ENCODE measurements at regions not wholly inside any gene's neighbourhood (a gene's known extent, or its start where the extent isn't known, plus 50 kb on each side); places are given as distances from the start of the nearest gene placed in this dataset.

GRCh38 chr1:196001188-196001587 lies 607.1 kb downstream of the KCNT2 start:
- DNase-seq (ENCODE audit: low spot score in 2 of 2): no peak
- H3K36me3 ChIP-seq: no peaks in the 10 kb centered on the region
- no peaks in the 10 kb centered on the region for H3K27me3 ChIP-seq
- WGBS, 2 donors: 76 to 90% methylated on average over 3 of the region's 3 CpGs
- no peaks in the 10 kb centered on the region for H3K9me3 ChIP-seq
- H3K4me3 ChIP-seq: no peak overlapping the region
- TF ChIP-seq EP300 (IDR thresholded peaks at IDR 0.05) (no peak), POLR2A (IDR thresholded peaks at IDR 0.05) (no peak)
- TF ChIP-seq, protein P1, sequence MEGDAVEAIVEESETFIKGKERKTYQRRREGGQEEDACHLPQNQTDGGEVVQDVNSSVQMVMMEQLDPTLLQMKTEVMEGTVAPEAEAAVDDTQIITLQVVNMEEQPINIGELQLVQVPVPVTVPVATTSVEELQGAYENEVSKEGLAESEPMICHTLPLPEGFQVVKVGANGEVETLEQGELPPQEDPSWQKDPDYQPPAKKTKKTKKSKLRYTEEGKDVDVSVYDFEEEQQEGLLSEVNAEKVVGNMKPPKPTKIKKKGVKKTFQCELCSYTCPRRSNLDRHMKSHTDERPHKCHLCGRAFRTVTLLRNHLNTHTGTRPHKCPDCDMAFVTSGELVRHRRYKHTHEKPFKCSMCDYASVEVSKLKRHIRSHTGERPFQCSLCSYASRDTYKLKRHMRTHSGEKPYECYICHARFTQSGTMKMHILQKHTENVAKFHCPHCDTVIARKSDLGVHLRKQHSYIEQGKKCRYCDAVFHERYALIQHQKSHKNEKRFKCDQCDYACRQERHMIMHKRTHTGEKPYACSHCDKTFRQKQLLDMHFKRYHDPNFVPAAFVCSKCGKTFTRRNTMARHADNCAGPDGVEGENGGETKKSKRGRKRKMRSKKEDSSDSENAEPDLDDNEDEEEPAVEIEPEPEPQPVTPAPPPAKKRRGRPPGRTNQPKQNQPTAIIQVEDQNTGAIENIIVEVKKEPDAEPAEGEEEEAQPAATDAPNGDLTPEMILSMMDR (IDR thresholded peaks at IDR 0.05): no peak
- H3K27ac ChIP-seq: no peak overlapping the region
- no peaks in the 10 kb centered on the region for H3K4me1 ChIP-seq

DNA sequence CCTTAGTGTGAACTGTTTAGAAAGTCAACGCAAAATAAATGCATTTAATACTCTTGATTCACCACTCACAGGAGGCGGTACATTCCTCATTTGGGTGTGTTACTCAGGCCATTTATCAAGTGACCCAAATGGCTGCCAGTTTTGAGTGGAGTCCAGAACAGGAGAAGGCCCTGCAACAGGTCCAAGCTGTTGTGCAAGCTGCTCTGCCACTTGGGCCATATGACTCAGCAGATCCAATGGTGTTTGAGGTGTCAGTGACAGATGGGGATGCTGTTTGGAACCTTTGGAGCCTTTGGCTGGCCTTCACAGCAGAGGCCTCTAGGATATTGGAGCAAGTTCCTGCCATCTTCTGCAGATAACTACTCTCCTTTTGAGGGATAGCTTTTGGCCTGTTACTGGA lies 609.2 kb downstream of the KCNT2 start:
- Histone ChIP-seq H3K4me1 (no peaks in the 10 kb centered on the region), H3K4me3 (no peak overlapping the region), H3K27ac (no peak overlapping the region), H3K27me3 (no peaks in the 10 kb centered on the region), H3K36me3 (no peaks in the 10 kb centered on the region), H3K9me3 (no peaks in the 10 kb centered on the region)
- 93 to 98% methylated on average over 2 of the region's 2 CpGs for whole genome bisulfite sequencing, 2 donors
- no peak for TF ChIP-seq EP300 (IDR thresholded peaks at IDR 0.05)
- no peak for TF ChIP-seq POLR2A (IDR thresholded peaks at IDR 0.05)
- TF ChIP-seq, protein P1 (IDR thresholded peaks at IDR 0.05): no peak
- DNase-seq (ENCODE audit: low spot score in 2 of 2): no peak

DNA sequence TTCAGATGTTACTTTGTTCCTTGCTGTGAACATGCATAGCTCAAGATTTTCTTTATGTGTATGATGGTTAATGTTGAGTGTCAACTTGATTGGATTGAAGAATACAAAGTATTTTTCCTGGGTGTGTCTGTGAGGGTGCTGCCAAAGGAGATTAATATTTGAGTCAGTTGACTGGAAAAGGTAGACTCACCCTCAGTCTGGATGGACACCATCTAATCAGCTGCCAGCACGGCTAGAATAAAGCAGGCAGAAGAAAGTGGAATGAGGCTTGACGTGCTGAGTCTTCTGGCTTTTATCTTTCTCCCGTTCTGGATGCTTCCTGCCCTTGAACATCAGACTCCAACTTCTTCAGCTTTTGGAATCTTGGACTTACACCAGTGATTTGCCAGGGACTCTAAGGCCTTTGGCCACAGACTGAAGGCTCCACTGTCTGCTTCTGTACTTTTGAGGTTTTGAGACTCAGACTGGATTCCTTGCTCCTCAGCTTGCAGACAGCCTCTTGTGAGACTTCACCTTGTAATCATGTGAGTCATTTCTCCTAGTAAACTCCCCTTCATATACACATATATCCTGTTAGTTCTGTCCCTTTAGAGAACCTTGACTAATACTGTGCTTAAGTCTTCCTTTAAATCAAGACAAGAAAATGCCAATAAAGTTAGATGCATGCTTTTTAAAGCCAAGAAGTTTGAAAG lies 626.6 kb downstream of the KCNT2 start:
- DNase-seq (ENCODE audit: low spot score in 2 of 2): no peak
- Histone ChIP-seq H3K27ac (no peak overlapping the region), H3K4me1 (no peaks in the 10 kb centered on the region), H3K4me3 (no peak overlapping the region), H3K27me3 (no peaks in the 10 kb centered on the region), H3K9me3 (no peaks in the 10 kb centered on the region), H3K36me3 (no peaks in the 10 kb centered on the region)
- TF ChIP-seq, protein P1 (IDR thresholded peaks at IDR 0.05): no peak
- TF ChIP-seq EP300 (IDR thresholded peaks at IDR 0.05): no peak
- TF ChIP-seq POLR2A (IDR thresholded peaks at IDR 0.05): no peak
- WGBS, 2 donors: 82 to 85% methylated on average over 3 of the region's 3 CpGs

DNA sequence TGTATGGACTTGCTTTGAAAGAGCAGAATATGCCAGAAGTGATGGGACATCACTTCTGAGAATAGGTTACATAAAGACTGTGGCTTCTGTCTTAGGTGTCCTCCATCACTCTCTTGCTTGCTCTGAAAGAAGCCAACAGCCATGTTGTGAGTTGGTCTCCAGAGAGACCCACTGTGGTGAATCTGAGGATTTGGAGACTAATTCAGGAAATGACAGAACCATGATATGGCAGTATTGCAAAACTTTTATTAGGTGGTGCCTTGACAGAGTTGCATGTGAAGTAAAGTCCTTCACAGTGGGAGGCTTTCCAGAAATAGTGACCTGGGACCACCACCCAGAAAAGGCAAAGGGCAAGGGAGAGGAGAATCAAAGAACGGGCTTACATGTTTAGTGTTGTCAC lies 628.6 kb downstream of the KCNT2 start:
- Histone ChIP-seq H3K36me3 (no peaks in the 10 kb centered on the region), H3K4me3 (no peak overlapping the region), H3K27ac (no peak overlapping the region), H3K4me1 (no peaks in the 10 kb centered on the region), H3K9me3 (no peaks in the 10 kb centered on the region), H3K27me3 (no peaks in the 10 kb centered on the region)
- TF ChIP-seq, protein P1 (IDR thresholded peaks at IDR 0.05): no peak
- TF ChIP-seq POLR2A (IDR thresholded peaks at IDR 0.05) (no peak), EP300 (IDR thresholded peaks at IDR 0.05) (no peak)
- 78 to 81% methylated on average over 1 of the region's 1 CpG for WGBS, 2 donors
- no peak for DNase-seq (ENCODE audit: low spot score in 2 of 2)

DNA sequence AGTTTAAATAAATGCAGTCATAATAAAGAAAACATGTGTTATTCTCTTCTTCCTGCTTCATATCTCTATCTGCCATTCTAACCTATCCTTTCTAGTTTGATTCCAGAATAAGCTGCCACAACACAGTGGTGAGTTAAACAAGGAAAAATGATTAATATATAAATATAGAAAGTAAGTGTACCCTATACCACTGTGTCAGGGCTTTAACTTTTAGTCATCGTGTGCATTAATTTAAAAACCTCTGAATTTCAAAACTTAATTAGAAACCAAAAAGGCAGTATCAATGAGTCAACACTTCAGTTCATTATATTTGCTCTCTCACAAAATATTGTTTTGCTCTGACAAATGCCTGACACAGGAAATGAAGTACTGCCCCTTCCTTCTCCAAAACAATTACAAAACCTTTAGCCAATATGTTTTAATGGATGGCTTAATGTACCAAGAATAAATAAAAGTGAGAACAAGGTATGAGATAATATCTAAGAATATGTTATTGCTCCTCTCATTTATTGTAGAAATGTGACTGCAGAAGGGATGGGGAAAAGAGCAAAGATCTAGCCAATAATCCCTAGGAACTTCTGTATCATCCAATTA lies 634.8 kb downstream of the KCNT2 start:
- no peak for DNase-seq (ENCODE audit: low spot score in 2 of 2)
- H3K36me3 ChIP-seq: no peaks in the 10 kb centered on the region
- 71 to 83% methylated on average over 1 of the region's 1 CpG for WGBS, 2 donors

More for the DNA sequence above, 634.8 kb downstream of the KCNT2 start:
- Histone ChIP-seq H3K4me3 (no peak overlapping the region), H3K4me1 (no peaks in the 10 kb centered on the region), H3K27me3 (no peaks in the 10 kb centered on the region), H3K27ac (no peak overlapping the region), H3K9me3 (no peaks in the 10 kb centered on the region)
- no peak for TF ChIP-seq EP300 (IDR thresholded peaks at IDR 0.05)
- no peak for TF ChIP-seq POLR2A (IDR thresholded peaks at IDR 0.05)
- TF ChIP-seq, protein P1 (IDR thresholded peaks at IDR 0.05): no peak
